NCI-H128 (cell line): ENCODE measurements at regions not wholly inside any gene's neighbourhood (a gene's known extent, or its start where the extent isn't known, plus 50 kb on each side); places are given as distances from the start of the nearest gene placed in this dataset.

Experiments used
- DNase-seq: peaks from one replicate; lab custom pipeline; 2025; ENCODE audit not compliant: unreplicated experiment; lab: John Stamatoyannopoulos, UW

DNA sequence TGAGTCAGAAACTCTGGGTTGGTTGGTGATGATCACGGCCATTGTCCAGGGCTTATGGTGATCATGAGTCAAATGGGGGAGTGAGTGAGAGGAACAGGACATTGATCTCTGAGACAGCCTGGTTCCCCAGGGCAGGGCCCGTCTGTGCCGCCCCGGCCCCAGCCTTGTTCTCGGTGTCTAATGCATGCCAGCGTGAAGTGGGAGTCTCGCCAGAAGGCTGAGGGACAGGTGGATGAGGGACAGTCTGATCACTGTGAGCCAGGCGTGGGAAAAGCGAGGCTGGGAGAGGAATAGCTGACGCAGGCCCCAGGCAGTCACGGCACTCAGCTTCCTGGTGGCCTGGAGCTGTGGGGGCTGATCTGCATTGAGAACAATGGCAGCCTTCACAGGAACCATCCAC is 208.3 kb upstream of the HDAC4 start:
- no peak for DNase-seq

DNA sequence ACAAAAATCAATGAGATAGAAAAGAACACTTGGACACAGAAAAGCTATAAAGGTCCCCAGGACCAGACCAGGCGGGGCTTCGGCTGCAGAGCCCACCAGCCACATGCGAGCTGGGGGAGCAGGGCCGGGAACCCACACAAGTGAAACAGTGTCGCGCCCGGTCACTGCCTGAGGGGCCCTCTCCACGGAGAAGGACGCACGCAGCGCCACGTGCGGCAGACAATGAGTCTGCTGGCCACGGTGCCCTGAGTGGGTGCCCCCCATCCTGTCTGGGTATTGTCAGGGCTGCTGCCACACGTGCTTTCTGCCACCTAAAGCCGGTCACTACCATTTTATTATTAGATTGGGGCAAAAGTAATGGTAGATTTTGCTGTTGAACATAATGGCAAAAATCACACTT is 207.9 kb upstream of the HDAC4 start:
- no peak for DNase-seq

DNA sequence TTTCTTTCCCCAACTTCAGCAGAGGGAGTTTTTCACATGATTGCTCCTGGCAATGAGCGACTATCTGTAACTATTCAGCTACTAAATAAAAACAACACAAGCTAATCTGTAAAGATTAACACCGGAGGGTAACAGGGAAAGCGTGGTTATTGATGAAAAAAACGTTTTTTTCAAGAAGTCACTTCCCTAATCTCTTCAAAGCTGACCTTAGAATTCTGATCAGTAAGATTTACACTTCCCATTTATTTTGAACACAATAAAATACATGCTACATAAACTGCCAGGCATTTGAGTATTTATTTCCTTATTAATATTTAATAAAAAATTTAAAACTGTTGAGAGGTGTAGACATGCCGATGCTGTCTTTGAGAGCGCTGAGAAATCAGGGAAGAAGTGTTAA is 207.4 kb upstream of the HDAC4 start:
- DNase-seq = no peak

DNA sequence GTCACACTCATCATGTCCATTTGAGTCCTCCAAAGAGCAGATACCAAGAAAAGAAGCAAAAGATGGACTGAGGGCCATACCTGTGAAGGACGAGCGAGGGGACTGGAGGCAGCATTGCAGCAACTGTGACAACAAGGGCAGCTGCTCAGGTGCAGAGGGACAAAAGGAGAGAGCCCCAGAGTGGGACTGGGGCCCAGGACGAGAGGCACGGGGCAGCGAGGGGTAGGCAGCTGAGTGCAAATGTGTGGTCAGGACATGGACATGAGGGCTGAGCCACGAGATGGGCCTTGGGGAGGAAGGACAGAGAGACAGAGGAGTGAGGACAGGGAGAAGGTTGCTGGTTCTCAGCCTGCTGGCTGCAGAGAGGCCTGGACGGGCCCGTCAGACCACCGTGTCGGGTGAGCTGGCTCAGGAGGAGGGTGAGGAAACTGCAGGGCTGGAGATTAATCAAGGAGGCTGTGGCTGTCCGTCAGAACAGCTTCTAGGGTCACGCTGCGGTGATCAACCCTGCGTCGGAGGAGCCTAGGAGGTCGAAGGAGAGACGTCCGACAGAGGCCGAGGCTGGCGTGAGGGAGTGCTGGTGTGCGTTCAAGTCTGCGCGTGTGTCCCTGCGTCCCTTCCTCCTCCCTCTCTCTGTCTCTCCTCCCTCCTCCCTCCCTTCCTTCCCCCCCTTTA is 206.8 kb upstream of the HDAC4 start:
- no peak for DNase-seq

DNA sequence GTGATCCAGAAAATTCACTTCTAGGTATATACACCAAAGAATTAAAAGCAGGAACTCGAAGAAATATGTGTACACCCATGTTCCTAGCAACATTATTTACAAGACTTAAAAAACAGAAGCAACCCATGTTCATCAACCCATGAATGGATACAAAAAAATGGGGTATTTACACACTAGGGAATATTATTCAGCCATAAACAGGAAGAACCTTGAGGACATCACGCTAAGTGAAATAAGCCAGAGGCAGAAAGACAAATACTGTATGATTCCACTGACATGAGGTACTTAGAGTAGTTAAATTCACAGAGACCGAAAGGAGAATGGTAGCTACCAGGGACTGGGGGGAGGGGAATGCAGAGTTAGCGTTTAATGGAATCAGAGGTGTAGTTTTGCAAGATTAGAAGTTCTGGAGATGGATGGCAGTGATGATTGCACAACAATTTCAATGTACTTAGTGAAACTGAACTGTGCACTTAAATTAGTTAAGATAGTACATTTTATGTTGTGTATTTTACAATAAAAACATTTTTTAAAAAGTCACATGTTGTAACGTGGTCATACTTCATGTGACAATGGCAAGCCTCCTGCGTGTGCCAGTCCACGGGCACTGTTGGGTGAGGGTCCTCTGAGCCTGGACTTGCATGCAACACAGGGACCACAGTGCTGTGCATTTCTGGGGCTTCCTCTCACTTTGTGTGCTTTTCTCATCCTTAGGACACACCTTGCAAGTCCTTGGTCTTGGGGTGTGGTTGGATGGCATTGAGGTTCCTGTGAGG is 206.1 kb upstream of the HDAC4 start:
- no peak for DNase-seq

DNA sequence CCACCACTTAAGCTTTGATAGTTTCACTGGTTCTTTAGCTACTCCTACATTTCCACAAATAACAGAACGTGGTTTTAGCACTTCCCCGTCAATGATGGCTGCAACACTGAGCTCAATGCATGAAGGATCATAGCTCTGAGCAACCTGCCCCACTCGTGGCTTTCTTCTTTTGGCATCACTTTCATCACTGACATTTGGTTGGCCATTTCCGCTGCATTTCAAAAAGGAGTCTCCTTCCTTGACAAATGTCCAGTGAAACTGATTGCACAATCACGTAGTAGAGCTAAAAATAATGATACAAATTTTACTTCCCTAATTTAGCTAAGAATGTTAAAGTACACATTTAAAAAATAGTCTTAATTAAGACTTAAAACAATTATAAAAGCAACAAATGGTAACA is 205.2 kb upstream of the HDAC4 start:
- no peak for DNase-seq

DNA sequence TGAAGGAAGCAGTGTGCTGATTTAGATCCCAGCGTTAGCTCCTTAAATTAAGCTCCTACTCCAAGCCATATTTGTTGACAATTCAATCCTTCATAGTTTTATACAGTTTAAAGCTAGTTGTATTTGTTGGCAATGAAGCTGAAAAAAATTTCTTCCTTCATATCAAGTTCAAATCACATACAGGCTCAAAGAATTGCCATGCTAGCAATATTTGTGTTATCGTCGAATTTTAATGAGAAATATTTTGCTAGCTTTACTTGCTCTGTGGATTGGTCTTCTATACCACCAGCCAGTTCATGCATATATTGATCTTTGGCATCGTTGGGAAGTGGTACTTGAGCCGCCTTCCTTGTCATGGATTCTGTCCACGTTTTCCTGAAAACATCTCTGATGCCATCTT is 204.6 kb upstream of the HDAC4 start:
- no peak for DNase-seq

DNA sequence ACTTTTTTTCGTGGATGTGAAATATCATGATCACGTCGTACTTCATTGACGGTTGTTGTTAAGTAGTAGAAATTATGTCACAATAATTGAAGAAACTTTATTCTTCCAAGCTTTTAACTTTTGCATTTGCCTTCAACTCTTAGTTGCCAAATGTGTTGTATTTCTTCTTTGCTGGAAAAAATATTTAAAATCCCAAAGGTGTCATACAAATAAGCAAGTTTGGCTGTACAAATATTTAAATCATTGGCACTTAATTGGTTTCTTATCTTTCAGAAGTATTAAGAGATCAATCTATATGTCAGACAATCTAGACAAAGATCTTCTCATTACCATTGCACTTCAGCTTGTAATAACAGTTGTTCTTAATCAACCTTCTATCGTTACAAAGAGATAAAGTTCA is 204.0 kb upstream of the HDAC4 start:
- no peak for DNase-seq

DNA sequence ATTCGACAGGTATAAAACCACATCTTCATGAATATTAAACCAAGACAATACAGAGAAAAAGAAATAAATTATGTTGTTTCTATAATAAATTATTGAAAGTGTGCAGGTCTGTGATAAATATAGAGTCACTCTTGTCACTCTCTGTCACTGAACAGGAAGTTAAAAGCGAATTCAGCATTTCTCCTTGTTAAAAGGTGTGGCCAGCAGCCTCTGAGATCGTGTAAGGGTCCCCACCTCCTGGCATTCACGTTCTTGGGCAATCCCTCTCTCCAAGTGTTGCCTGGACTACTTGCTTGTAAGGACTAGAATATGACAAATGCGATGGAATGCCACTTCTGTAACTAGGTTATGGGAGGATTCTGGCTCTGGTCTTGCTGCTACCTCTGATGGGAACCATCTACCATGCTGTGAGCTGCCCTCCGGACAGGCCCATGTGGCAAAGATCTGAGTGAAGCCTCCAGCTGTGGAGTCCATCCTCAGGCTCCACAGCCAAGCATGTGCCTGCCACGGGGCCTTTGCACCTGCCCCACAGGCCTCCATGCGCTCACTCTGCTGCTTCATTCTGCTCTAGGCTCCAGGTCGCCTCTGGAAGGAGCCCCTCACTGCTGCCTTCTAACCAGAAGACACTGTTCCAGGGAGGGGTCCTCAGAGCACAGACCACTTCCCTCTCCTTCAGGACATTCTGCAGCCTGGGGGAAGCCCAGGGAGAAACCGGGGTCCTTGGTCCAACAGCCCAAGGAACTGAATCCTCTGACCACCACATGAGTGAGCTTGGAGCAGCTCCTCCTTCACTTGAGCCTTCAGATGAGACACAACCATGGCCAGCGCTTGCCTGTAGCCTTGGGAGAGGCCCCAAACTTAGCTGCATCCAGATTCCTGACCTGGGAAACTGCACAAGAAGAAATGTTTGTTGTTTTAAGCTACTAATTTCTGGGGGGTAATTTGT is 202.9 kb upstream of the HDAC4 start:
- DNase-seq = no peak

DNA sequence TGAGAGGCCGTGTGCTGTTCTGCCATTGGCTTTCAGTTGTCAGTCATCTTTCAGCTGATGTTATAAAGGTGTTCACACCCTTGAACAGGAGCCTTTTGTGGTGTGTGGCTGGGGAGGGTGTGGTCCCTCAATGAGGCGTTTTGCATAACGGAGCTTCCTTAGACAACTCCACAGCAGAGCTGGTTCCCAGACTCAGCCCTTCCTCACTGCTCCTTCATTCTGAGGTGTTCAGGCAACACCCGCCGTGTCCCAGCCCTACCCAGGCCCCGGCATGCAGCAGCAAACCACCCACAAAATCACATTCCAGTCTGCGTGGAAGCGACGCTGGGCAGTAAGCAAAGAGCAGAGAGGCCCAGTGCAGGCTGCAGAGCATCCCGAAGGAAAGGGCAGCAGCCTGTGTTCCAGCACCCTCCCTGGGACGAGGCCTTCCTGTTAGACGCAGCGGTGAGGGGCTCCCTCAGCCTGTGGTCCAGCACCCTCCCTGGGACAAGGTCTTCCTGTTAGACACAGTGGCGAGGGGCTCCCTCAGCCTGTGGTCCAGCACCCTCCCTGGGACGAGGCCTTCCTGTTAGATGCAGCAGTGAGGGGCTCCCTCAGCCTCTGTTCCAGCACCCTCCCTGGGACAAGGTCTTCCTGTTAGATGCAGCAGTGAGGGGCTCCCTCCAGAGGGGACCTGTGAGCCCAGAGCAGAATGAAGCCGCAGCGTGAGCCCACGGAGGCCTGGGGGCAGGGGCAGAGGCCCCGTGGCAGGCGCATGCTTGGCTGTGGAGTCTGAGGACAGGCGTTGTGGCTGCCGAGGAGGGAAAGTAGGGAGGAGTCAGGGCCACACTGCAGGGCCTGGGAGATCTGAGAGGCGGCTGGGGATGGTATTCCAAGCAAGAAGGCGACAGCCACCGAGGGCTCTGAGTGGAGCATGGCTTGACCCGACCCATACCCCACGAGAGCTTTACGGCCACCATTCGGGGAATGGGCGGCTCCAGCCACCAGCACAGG is 201.8 kb upstream of the HDAC4 start:
- DNase-seq = no peak

DNA sequence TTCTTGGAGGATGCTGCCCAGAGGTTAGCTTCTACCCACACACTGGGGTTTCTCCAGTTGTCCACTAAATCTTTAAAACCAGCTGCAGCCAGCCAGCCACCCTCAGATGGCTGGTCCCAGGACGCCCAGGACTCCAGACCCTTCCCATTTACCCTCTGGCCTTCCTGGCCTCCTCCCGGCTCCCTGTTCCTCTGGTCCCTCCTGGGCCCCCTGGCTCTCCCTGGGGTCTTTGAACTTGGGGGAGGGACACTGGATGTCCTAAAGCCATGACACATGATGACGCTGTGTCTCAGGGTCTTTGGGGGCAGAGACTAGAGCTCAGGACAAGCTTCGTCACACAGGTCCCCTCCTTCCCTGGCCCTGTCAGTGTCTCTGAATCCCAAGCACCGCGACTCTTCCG is 201.1 kb upstream of the HDAC4 start:
- DNase-seq = no peak

DNA sequence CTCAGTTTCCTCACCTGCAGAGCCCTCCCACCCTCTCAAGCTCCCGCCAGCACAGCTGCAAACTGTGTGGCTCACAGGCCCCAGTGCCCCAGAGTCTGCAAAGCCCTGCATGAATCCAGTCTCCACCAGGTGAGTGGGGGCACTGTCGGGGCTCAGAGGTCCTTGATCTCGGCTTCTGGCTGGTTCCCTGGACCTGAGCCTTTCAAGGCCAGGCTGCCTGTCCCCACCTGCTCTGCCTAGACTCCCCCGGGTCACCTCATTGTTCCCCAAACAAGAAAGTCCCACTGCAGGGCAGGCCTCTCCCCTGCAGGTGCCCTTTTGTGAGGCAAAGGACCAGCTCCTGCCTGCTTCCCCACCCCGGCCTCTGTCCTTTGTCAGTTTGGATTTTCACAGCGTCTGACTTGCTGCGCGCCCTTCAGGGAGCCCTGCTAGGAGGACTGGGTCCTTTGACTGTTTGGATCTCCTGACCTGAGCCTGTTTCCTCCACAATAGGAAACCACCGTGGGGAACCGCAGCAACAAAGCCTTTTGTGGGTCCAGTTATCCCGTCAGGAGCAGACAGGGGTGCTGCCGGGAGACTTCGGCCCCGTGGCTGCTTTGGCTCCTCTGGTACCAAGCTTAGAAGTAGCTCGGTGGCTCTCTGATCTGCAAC is 200.5 kb upstream of the HDAC4 start:
- no peak for DNase-seq

DNA sequence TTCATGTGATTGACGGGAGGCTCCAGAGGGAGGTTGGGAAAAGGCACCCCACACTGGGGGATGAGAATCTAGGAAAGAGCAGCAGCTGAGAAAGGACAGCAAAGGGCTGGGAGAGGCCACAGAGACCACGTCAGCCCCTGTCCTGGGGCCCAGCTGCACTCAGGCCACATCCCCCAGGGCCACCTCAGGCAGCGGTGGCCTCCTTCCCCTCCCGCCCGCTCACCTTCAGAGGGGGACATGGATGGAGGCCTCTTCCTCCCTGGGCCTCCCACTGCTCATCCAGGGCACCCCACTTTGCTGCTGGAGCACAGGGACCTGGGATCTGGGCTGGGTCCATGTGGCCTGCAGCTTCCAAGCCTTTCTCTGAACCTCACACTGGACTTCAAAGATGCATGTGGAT is 199.8 kb upstream of the HDAC4 start:
- DNase-seq = no peak

DNA sequence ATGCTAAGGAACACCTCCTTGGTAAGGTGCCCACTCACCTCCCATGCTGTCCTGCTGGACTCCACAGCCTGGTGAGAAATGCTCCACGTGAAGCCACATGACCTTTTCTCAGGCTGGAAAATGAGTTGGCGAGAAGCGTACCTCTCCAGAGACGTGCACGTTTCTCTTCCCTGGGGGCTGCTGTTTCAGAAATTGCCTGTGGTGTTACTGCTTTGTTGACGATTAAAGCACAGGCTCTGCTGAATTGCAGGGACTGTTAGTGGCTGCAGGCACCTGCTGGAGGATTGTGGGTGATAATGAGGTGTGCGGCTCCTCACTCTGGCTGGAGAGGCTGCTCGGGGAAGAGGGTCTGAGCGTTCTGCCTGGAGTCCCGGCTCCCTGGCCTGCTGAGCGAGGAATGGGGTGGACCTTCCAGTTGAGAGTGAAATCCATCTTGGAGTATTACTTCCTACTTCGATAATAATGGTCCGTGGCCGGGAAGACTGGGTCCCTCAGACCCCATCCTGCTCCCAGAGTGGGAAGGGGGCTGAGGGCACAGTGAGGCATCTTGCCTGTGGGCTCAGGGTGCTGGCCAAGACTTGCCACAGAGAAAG is 199.3 kb upstream of the HDAC4 start:
- DNase-seq = no peak

DNA sequence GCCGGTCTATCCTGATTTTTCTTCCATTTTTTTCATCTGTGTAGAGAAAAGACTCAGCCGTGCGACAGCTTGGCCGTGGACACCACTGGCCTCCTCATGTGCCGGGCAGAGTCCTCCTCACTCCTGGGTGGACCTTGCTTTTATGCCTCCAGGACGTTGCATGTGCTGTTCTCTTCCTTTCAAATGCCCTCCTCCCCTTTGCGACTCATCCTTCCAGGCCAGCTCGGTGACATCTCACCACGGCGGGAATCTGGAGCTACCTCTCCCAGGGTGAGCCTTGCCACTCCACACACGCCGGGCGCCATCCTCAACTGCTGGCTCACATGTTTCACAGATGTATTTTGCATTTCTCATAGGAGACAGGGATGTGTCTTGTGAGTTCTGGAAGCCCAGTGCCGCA is 198.5 kb upstream of the HDAC4 start:
- DNase-seq = no peak

DNA sequence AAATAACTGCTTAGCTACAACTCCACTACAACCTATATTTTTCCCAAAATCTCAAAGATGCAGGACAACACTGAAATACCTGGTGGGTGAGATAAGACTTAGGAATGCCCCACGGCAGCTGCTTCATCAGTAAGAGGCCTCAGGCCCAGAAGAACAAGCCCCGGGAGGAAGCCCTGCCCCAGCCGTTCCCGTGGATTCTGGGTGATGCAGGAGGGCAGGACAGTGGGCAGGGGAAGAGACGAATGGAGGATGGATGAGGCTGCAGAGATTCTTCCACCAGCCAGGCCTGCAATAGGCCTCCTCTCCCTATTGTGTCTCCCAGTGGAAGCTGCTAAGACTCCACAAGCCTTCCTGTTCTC is 197.9 kb upstream of the HDAC4 start:
- no peak for DNase-seq

DNA sequence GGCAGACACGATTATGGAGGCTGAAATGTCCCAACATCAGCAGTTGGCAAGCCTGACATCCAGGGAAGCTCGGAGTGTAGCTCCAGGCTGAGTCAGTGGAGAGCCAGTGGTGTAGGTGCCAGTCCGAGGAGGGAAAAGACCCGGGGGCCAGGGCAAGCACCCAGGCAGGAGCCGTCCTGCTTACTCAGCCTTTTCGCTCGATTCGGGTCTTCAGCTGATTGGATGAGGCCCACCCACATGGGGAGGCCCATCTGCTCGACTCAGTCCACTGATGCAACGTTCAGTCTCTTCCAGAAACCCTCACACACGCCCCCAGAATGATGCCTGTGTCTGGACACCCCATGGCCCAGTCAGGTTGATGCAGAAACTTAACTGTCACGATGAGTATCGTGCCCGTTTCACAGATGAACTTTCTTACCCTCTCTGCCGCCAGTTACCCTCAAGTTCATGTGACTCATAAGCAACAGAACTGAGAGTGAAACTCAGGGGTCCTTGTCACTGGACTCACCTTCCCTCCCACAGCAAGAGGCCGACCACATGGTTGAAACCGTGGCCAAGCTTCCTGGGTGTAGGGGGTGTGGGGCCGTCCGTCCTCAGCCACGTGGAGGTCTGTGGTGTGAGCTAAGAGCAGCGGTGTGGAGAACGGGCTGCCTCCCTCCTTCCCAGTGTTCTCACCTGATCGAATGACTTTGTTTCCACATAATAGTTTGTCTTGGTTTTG is 197.4 kb upstream of the HDAC4 start:
- DNase-seq = no peak

DNA sequence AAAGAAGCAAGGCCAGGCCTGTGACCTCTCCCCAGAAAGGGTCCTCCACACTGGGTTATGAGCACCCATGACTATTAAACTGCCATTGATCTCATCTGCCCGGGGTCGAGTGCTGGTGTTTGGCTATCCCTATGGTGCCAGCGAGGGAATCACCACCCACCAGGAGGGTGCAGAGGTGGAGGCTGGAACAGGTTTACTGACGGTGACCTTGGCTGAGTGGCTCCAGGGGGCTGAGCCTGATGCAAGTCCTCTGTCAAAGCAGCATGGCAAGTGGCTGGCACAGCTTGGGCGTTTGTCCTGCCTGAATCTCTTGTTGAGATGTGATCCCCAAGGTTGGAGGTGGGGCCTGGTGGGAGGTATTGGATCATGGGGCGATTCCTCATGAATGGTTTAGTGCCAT is 196.4 kb upstream of the HDAC4 start:
- no peak for DNase-seq

DNA sequence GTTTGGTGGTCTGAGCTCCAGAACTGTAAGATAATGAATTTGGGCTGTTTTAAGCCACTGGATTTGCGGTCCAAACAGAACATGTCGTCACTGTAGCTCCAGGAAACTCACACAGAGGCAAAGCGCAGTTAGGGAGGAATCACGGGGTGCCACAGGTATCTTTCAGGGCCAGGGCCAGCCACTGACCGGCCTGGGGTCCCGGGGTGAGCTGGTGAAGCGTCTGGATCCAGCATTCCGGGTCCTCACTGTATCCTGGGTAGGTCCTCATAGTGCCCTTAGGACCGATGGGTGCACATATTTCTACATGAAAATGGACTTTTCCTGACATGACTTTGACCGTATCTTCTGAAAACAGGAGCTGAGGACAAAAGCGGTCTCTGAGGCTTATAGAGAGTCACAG is 196.0 kb upstream of the HDAC4 start:
- DNase-seq = no peak
